Thoracic aorta (tissue), 2 donors: ENCODE measurements at regions not wholly inside any gene's neighbourhood (a gene's known extent, or its start where the extent isn't known, plus 50 kb on each side); places are given as distances from the start of the nearest gene placed in this dataset.

ENCODE experiments used
- ATAC-seq: fragments of 150-250 bp; one replicate; pipeline ENCODE4 v1.8.0; 2017; ENCODE audit warnings: low read depth; ENCODE audit not compliant: insufficient number of reproducible peaks, low FRiP score
- DNase-seq: peaks from one replicate; pipeline ENCODE4 v3.0.0-alpha.2; 2020; ENCODE audit warnings: low spot score
- H3K27ac ChIP-seq, 2 donors: fragments of 200-600 bp; sonication (generic); 1 replicate in 1 of 2; 2 replicates in 1 of 2; pipeline ENCODE4 v1.5.1; 2016; ENCODE audit warnings: mild to moderate bottlenecking in 2 of 2, moderate library complexity in 2 of 2
- H3K27me3 ChIP-seq: fragments of 200-600 bp; sonication (generic); replicated peaks from 2 replicates; pipeline ENCODE4 v1.6.0; 2016; ENCODE audit warnings: mild to moderate bottlenecking; ENCODE audit not compliant: insufficient read depth
- H3K36me3 ChIP-seq: fragments of 200-600 bp; sonication (generic); one replicate; pipeline ENCODE4 v1.5.1; 2016
- H3K4me1 ChIP-seq, 2 donors: fragments of 200-600 bp; sonication (generic); 1 replicate in 1 of 2; 2 replicates in 1 of 2; pipeline versions ENCODE4 v1.5.1 to v1.6.0; 2016; ENCODE audit warnings: low read depth in 2 of 2, mild to moderate bottlenecking in 1 of 2; ENCODE audit not compliant: control insufficient read depth in 1 of 2
- H3K4me3 ChIP-seq: fragments of 200-600 bp; sonication (generic); 2 replicates; pipeline ENCODE4 v1.5.1; 2016; ENCODE audit warnings: mild to moderate bottlenecking
- H3K9me3 ChIP-seq: fragments of 200-600 bp; sonication (generic); 2 replicates; pipeline ENCODE4 v1.5.1; 2016
- CTCF ChIP-seq: fragments of 200-600 bp; sonication (generic); IDR thresholded peaks from one replicate; pipeline ENCODE4 v1.5.1; 2019; ENCODE audit warnings: antibody characterized with exemption

GRCh38 chr5:143870362-143870761 lies 58.4 kb downstream of the HMHB1 start:
- Histone ChIP-seq H3K9me3 (no peaks in the 10 kb centered on the region), H3K27ac (no peak overlapping the region), H3K27me3 (no peaks in the 10 kb centered on the region), H3K36me3 (no peaks in the 10 kb centered on the region), H3K4me1 (no peaks in the 10 kb centered on the region), H3K4me3 (no peak overlapping the region)
- ATAC-seq (no peak), DNase-seq (no peak)
- no peak for TF ChIP-seq CTCF

- Histone ChIP-seq H3K27me3 (no peaks in the 10 kb centered on the region), H3K27ac (no peak overlapping the region), H3K4me1 (no peaks in the 10 kb centered on the region), H3K36me3 (no peaks in the 10 kb centered on the region), H3K4me3 (no peak overlapping the region), H3K9me3 (no peaks in the 10 kb centered on the region)
- no peak for ATAC-seq
- DNase-seq, result no peak
- no peak for TF ChIP-seq CTCF
Measured at GRCh38 chr5:143870871-143871632, 59.1 kb downstream of the HMHB1 start.

- no peaks in the 10 kb centered on the region for H3K36me3 ChIP-seq
- no peaks in the 10 kb centered on the region for H3K4me1 ChIP-seq
- H3K9me3 ChIP-seq, result no peaks in the 10 kb centered on the region
- ATAC-seq (no peak), DNase-seq (no peak)
- no peaks in the 10 kb centered on the region for H3K27me3 ChIP-seq
- no peak for TF ChIP-seq CTCF
- no peak overlapping the region for H3K4me3 ChIP-seq
- H3K27ac ChIP-seq, result no peak overlapping the region
Measured at GRCh38 chr5:143871672-143872071, 59.7 kb downstream of the HMHB1 start.

- no peaks in the 10 kb centered on the region for H3K4me1 ChIP-seq
- ATAC-seq (no peak), DNase-seq (no peak)
- no peaks in the 10 kb centered on the region for H3K36me3 ChIP-seq
- no peaks in the 10 kb centered on the region for H3K27me3 ChIP-seq
- no peak overlapping the region for H3K27ac ChIP-seq
- TF ChIP-seq CTCF, result no peak
- no peaks in the 10 kb centered on the region for H3K9me3 ChIP-seq
- H3K4me3 ChIP-seq, result no peak overlapping the region
Measured at GRCh38 chr5:143874312-143874711, 62.4 kb downstream of the HMHB1 start.

- no peaks in the 10 kb centered on the region for H3K36me3 ChIP-seq
- DNase-seq, result no peak
- no peak for ATAC-seq
- H3K4me1 ChIP-seq, result no peaks in the 10 kb centered on the region
- TF ChIP-seq CTCF, result no peak
- H3K27ac ChIP-seq, result no peak overlapping the region
- no peak overlapping the region for H3K4me3 ChIP-seq
- no peaks in the 10 kb centered on the region for H3K27me3 ChIP-seq
- H3K9me3 ChIP-seq, result no peaks in the 10 kb centered on the region
Measured at GRCh38 chr5:143877196-143877595, 65.2 kb downstream of the HMHB1 start.
